ENCODE measurements at regions not wholly inside any gene's neighbourhood (a gene's known extent, or its start where the extent isn't known, plus 50 kb on each side); places are given as distances from the start of the nearest gene placed in this dataset.
A peak's percentile ranks its signal among the peaks of the same experiment; 100 is the strongest.

- TF ChIP-seq, protein P1, sequence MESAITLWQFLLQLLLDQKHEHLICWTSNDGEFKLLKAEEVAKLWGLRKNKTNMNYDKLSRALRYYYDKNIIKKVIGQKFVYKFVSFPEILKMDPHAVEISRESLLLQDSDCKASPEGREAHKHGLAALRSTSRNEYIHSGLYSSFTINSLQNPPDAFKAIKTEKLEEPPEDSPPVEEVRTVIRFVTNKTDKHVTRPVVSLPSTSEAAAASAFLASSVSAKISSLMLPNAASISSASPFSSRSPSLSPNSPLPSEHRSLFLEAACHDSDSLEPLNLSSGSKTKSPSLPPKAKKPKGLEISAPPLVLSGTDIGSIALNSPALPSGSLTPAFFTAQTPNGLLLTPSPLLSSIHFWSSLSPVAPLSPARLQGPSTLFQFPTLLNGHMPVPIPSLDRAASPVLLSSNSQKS (CRISPR knock-in tag; IDR thresholded peaks at IDR 0.05): no peak
- TF ChIP-seq ARHGAP35 (IDR thresholded peaks at IDR 0.05; ENCODE audit: partially characterized antibody) (no peak), NFE2L1 (tag; IDR thresholded peaks at IDR 0.05; ENCODE audit: borderline replicate concordance, low read depth) (no peak), KLF16 (IDR thresholded peaks at IDR 0.05) (no peak), LEF1 (IDR thresholded peaks at IDR 0.05) (peak; percentile 77; the same call in 1 of the 2 replicates), ZNF583 (CRISPR knock-in tag; IDR thresholded peaks at IDR 0.05) (no peak), HEY1 (CRISPR knock-in tag; IDR thresholded peaks at IDR 0.05; ENCODE audit: borderline replicate concordance) (no peak), SLC30A9 (CRISPR knock-in tag; IDR thresholded peaks at IDR 0.05) (no peak), SRSF1 (IDR thresholded peaks at IDR 0.05; ENCODE audit: low read depth, low read length) (no peak), ZBTB26 (CRISPR knock-in tag; IDR thresholded peaks at IDR 0.05) (no peak), CUX1 (CRISPR knock-in tag; IDR thresholded peaks at IDR 0.05) (no peak), RBM14 (IDR thresholded peaks at IDR 0.05; ENCODE audit: borderline replicate concordance, insufficient read depth, low read depth, low read length) (no peak), BRF2 (IDR thresholded peaks at IDR 0.05; ENCODE audit: borderline replicate concordance, insufficient read depth, insufficient read length) (no peak), FOXJ2 (tag; IDR thresholded peaks at IDR 0.05) (no peak), SMARCB1 (IDR thresholded peaks at IDR 0.05; ENCODE audit: insufficient read length, low read depth) (no peak), ZNF41 (CRISPR knock-in tag; conservative IDR thresholded peaks at IDR 0.05) (no peak), TGIF2 (CRISPR knock-in tag; IDR thresholded peaks at IDR 0.05) (no peak), CBFA2T2 (conservative IDR thresholded peaks at IDR 0.05) (no peak)
- TF ChIP-seq, protein P2, sequence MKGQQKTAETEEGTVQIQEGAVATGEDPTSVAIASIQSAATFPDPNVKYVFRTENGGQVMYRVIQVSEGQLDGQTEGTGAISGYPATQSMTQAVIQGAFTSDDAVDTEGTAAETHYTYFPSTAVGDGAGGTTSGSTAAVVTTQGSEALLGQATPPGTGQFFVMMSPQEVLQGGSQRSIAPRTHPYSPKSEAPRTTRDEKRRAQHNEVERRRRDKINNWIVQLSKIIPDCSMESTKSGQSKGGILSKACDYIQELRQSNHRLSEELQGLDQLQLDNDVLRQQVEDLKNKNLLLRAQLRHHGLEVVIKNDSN (CRISPR knock-in tag; IDR thresholded peaks at IDR 0.05): no peak
Measured at GRCh38 chr2:38146275-38146906, 70.4 kb upstream of the CYP1B1 start (continued).

Measured in K562 (cell line).